K562 (cell line): ENCODE measurements at regions not wholly inside any gene's neighbourhood (a gene's known extent, or its start where the extent isn't known, plus 50 kb on each side); places are given as distances from the start of the nearest gene placed in this dataset.

Source experiments
- ATAC-seq: fragments of 200-7000 bp; cut with Tn5 transposase; 3 replicates; pipeline ENCODE4 v1.9.1; 2020; ENCODE audit warnings: moderate library complexity
- BruUV-seq: library from RNA; stranded (reverse); fragments of 400-500 nt; replicated peaks from 2 replicates; lab custom pipeline; 2021; lab: Mats Ljungman, UMichigan
- CTCF ChIA-PET: fragments of 300-600 bp; formaldehyde crosslinking; extraction: SDS; loops from one replicate; lab custom pipeline; 2021; ENCODE audit warnings: low intra/inter-chr PET ratio; lab: Yijun Ruan, JAX
- POLR2A ChIA-PET: fragments of 300-600, 350-650 bp; sonication (Branson Sonifier 250); formaldehyde crosslinking; extraction: SDS; loops from one replicate; lab custom pipeline; 2021; ENCODE audit warnings: antibody characterized with exemption, inconsistent platforms; lab: Yijun Ruan, JAX
- DNase-seq, 4 experiments: peaks; one replicate each; pipeline versions ENCODE4 v3.0.0 to v3.0.0-alpha.2; 2011 to 2018; ENCODE audit warnings: low spot score in 3 of 4, mixed read lengths in 3 of 4; ENCODE audit errors: extremely low read depth in 1 of 4
- FAIRE-seq: peaks from 2 replicates; lab custom pipeline; 2011; peaks lifted over from hg19 to GRCh38; lab: Jason Lieb, UNC
- H2AFZ ChIP-seq: 2 replicates; pipeline ENCODE4 v1.6.0; 2011; ENCODE audit warnings: low read depth, low read length, control low read depth, inconsistent platforms
- H3K27ac ChIP-seq: fragments of 200-600 bp; 3 replicates; pipeline ENCODE4 v1.8.0; 2011; ENCODE audit warnings: low read depth, mild to moderate bottlenecking, control low read depth, inconsistent platforms, low read length, moderate library complexity, mixed read lengths; ENCODE audit errors: extremely low read depth
- H3K27me3 ChIP-seq, 2 experiments: fragments of 300-600 bp in 1 of 2; 2 replicates in 1 of 2; 3 replicates in 1 of 2; pipeline versions ENCODE4 v1.6.0 to v1.8.0; 2011; ENCODE audit warnings: inconsistent platforms in 2 of 2, low read length in 2 of 2, mild to moderate bottlenecking in 1 of 2, mixed read lengths in 1 of 2, moderate library complexity in 1 of 2; ENCODE audit not compliant: control insufficient read depth in 2 of 2, insufficient read depth in 2 of 2
- H3K36me3 ChIP-seq: fragments of 300-600 bp; 3 replicates; pipeline ENCODE4 v1.8.0; 2011; ENCODE audit warnings: mild to moderate bottlenecking, low read length, inconsistent platforms; ENCODE audit not compliant: control insufficient read depth, insufficient read depth
- H3K4me1 ChIP-seq, 2 experiments: fragments of 200-600 bp in 1 of 2; replicated peaks in 1 of 2; 2 replicates in 1 of 2; 3 replicates in 1 of 2; pipeline versions ENCODE4 v1.5.1 to v1.8.0; 2011; ENCODE audit warnings: inconsistent platforms in 2 of 2, low read length in 2 of 2, mild to moderate bottlenecking in 1 of 2, mixed read lengths in 1 of 2, moderate library complexity in 1 of 2; ENCODE audit not compliant: control insufficient read depth in 2 of 2, insufficient read depth in 2 of 2
- H3K4me2 ChIP-seq: 2 replicates; pipeline ENCODE4 v1.6.1; 2011; ENCODE audit warnings: low read length, control low read depth, inconsistent platforms, mixed read lengths; ENCODE audit not compliant: insufficient read depth
- H3K4me3 ChIP-seq: fragments of 200-600 bp; sonication (generic), shearing (Covaris generic); 2 replicates; pipeline ENCODE4 v1.5.1; 2016; ENCODE audit warnings: control low read depth, inconsistent platforms
- H3K79me2 ChIP-seq: fragments of 200-600 bp; 3 replicates; pipeline ENCODE4 v1.8.0; 2011; ENCODE audit warnings: low read length, inconsistent platforms; ENCODE audit not compliant: control insufficient read depth, insufficient read depth
- H3K9ac ChIP-seq, 2 experiments: 2 replicates each; pipeline versions ENCODE4 v1.6.0 to v1.6.1; 2011; ENCODE audit warnings: low read depth in 2 of 2, low read length in 2 of 2, control low read depth in 1 of 2, inconsistent platforms in 1 of 2, mild to moderate bottlenecking in 1 of 2, mixed read lengths in 1 of 2; ENCODE audit not compliant: insufficient read depth in 1 of 2
- H3K9me1 ChIP-seq: one replicate; pipeline ENCODE4 v1.6.0; 2011; ENCODE audit warnings: inconsistent platforms, mild to moderate bottlenecking, low read length, moderate library complexity; ENCODE audit not compliant: control insufficient read depth, insufficient read depth
- H3K9me3 ChIP-seq: replicated peaks from 2 replicates; pipeline ENCODE4 v1.5.1; 2011; ENCODE audit warnings: low read depth, low read length, inconsistent platforms; ENCODE audit not compliant: control insufficient read depth, insufficient read depth
- H4K20me1 ChIP-seq: replicated peaks from 2 replicates; pipeline ENCODE4 v1.6.1; 2011; ENCODE audit warnings: low read length, inconsistent platforms, mixed read lengths; ENCODE audit not compliant: control insufficient read depth, insufficient read depth
- CBX2 ChIP-seq: fragments of 200-600 bp; sonication (generic); IDR thresholded peaks from one replicate; pipeline ENCODE4 v1.6.1; 2012; ENCODE audit warnings: mild to moderate bottlenecking, low read length, inconsistent platforms; ENCODE audit not compliant: insufficient read depth, poor library complexity, severe bottlenecking
- EGR1 ChIP-seq: fragments of 450-650 bp; conservative IDR thresholded peaks from 2 replicates; pipeline ENCODE4 v1.6.1; 2017; ENCODE audit warnings: mild to moderate bottlenecking
- ETS2 ChIP-seq: IDR thresholded peaks from 2 replicates; pipeline ENCODE4 v1.6.1; 2016; ENCODE audit warnings: borderline replicate concordance, missing genetic modification characterization, mild to moderate bottlenecking, moderate library complexity, missing compliant biosample characterization; ENCODE audit not compliant: poor library complexity, severe bottlenecking
- FOXJ3 ChIP-seq: sonication (generic); formaldehyde crosslinking; IDR thresholded peaks from 2 replicates; pipeline ENCODE4 v1.4.0; 2020; ENCODE audit warnings: mild to moderate bottlenecking, missing genetic modification reagents
- JUN ChIP-seq, 2 experiments: sonication (generic) in 1 of 2; formaldehyde crosslinking in 1 of 2; IDR thresholded peaks; 2 replicates each; pipeline versions ENCODE4 v1.6.1 to v1.8.0; 2012 to 2022; ENCODE audit warnings: borderline replicate concordance in 2 of 2, mild to moderate bottlenecking in 2 of 2, improper control_type of control experiment in 1 of 2, low read depth in 1 of 2, low read length in 1 of 2, missing genetic modification reagents in 1 of 2
- NR1H2 ChIP-seq: sonication (generic); formaldehyde crosslinking; IDR thresholded peaks from 2 replicates; pipeline ENCODE4 v1.4.0; 2020; ENCODE audit warnings: mild to moderate bottlenecking, missing genetic modification reagents
- RFX5 ChIP-seq: IDR thresholded peaks from 2 replicates; pipeline ENCODE4 v1.6.1; 2011; ENCODE audit warnings: low read depth, mild to moderate bottlenecking, improper control_type of control experiment, low read length
- THRB ChIP-seq: fragments of 450-650 bp; formaldehyde crosslinking; conservative IDR thresholded peaks from 2 replicates; pipeline ENCODE4 v1.4.0; 2022; ENCODE audit warnings: mild to moderate bottlenecking, missing genetic modification characterization
- ZBED1 ChIP-seq: IDR thresholded peaks from 2 replicates; pipeline ENCODE4 v1.6.1; 2014
- ZBTB1 ChIP-seq: sonication (generic); formaldehyde crosslinking; IDR thresholded peaks from 2 replicates; pipeline ENCODE4 v1.8.1; 2023; ENCODE audit warnings: missing genetic modification reagents, low read depth, mild to moderate bottlenecking, borderline replicate concordance
- ZFP36 ChIP-seq: fragments of 150-350 bp; IDR thresholded peaks from 2 replicates; pipeline ENCODE4 v1.6.1; 2018; ENCODE audit warnings: low read length, low read depth; ENCODE audit not compliant: partially characterized antibody
- ZMIZ1 ChIP-seq, 2 experiments: fragments of 150-350 bp in 1 of 2; IDR thresholded peaks; 2 replicates each; pipeline ENCODE4 v1.6.1; 2012 to 2016; ENCODE audit warnings: low read depth in 2 of 2, low read length in 2 of 2, mild to moderate bottlenecking in 1 of 2, moderate library complexity in 1 of 2
- ZNF436 ChIP-seq: fragments of 250-450, 450-650 bp; sonication (Bioruptor Pico); formaldehyde crosslinking; IDR thresholded peaks from 2 replicates; pipeline ENCODE4 v1.7.0; 2020; ENCODE audit warnings: mild to moderate bottlenecking
- ZNF695 ChIP-seq: fragments of 450-650 bp; formaldehyde crosslinking; IDR thresholded peaks from 2 replicates; pipeline ENCODE4 v1.4.0; 2020; ENCODE audit warnings: mild to moderate bottlenecking, moderate library complexity
- whole genome bisulfite sequencing: fragments of 100-300 bp; shearing (Covaris generic); methylation state at CpG from one replicate; pipeline ENCODE4 v1.1.6; 2016; ENCODE audit warnings: low coverage, mixed read lengths; ENCODE audit not compliant: insufficient coverage; ENCODE audit errors: missing lambda C conversion rate; 5-methylcytosine and 5-hydroxymethylcytosine counted together
- in situ Hi-C: fragments of 300-500 bp; cut with MboI; formaldehyde crosslinking; loops from 4 replicates; pipeline ENCODE4 v1.15.0; 2018; ENCODE audit warnings: inconsistent platforms, mixed read lengths
- intact Hi-C: fragments of 100-400 bp; cut with micrococcal nuclease; formaldehyde crosslinking; loops from 2 replicates; pipeline ENCODE4 v1.14.2; 2022
- TF ChIP-seq, protein P1 (sequence below): fragments of 250-450 bp; sonication (Bioruptor Pico); IDR thresholded peaks from 2 replicates; pipeline ENCODE4 v1.5.0; 2021

DNA sequence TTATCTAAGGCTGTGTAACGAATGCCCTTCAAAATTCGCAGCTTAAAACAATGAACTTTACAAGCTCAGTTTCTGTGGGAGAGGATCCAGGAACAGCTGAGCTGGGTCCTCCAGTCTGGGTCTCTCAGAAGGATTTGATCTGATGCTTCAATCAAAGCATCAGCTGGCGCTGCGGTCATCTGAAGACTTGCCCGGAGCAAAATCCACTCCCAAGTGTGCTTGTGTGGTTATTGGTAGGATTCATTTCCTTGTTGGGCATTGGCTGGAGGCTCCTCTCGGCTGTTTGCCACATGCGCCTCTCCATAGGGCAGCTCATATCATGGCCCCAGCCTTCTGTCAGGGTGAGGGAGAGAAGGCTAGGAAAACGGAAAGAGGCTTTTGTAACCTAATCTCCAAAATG, 269.3 kb upstream of the CHD6 start (continued):
- TF ChIP-seq ZMIZ1 (IDR thresholded peaks at IDR 0.05; ENCODE audit: low read depth in 2 of 2, low read length in 2 of 2) (no peak), ZNF695 (CRISPR knock-in tag) (no peak), EGR1 (no peak), ZNF436 (CRISPR knock-in tag) (no peak)

- ATAC-seq (no peak), FAIRE-seq (no peak), DNase-seq (no peak)
- H3K4me2 ChIP-seq: no peak overlapping the region
- no peaks in the 10 kb centered on the region for H3K9me3 ChIP-seq
- H3K79me2 ChIP-seq: no peaks in the 10 kb centered on the region
- H2AFZ ChIP-seq: no peak overlapping the region
- H3K27ac ChIP-seq: no peak overlapping the region
- H3K4me3 ChIP-seq: no peak overlapping the region
- H3K9ac ChIP-seq: no peak overlapping the region
- 0% methylated on average over 1 of the region's 1 CpG for WGBS
- H3K36me3 ChIP-seq: no peaks in the 10 kb centered on the region
- H3K9me1 ChIP-seq: no peaks in the 10 kb centered on the region
- intact Hi-C loops (no loop called here), in situ Hi-C loops (no loop called here)
- ChIA-PET POLR2A (interaction anchor here (0.8 kb wide), 1 partner anchor 21 kb away, joined by 3 read pairs; no protein-coding TSS in a partner anchor), CTCF (no interaction called here)
- H3K4me1 ChIP-seq: no peaks in the 10 kb centered on the region
- BruUV-seq: no TSS peak
- 0 out of 5 replicates have a peak, but pooled peaks cover 0 to 2% of the 10 kb centered on the region in 2 experiments for H3K27me3 ChIP-seq
- H4K20me1 ChIP-seq: no peaks in the 10 kb centered on the region
- no peak for TF ChIP-seq RFX5
- no peak for TF ChIP-seq ZBED1
- no peak for TF ChIP-seq ETS2 (tag)
- TF ChIP-seq ZBTB1 (CRISPR knock-in tag): no peak
- no peak for TF ChIP-seq NR1H2
- no peak for TF ChIP-seq ZFP36
- TF ChIP-seq THRB (CRISPR knock-in tag): no peak
- TF ChIP-seq JUN (IDR thresholded peaks at IDR 0.05; ENCODE audit: borderline replicate concordance, low read depth, low read length): no peak
- no peak for TF ChIP-seq JUN (CRISPR knock-in tag; IDR thresholded peaks at IDR 0.05; ENCODE audit: borderline replicate concordance)
- TF ChIP-seq FOXJ3 (CRISPR knock-in tag): no peak
- TF ChIP-seq, protein P1, sequence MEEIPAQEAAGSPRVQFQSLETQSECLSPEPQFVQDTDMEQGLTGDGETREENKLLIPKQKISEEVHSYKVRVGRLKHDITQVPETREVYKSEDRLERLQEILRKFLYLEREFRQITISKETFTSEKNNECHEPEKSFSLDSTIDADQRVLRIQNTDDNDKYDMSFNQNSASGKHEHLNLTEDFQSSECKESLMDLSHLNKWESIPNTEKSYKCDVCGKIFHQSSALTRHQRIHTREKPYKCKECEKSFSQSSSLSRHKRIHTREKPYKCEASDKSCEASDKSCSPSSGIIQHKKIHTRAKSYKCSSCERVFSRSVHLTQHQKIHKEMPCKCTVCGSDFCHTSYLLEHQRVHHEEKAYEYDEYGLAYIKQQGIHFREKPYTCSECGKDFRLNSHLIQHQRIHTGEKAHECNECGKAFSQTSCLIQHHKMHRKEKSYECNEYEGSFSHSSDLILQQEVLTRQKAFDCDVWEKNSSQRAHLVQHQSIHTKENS (CRISPR knock-in tag): no peak
- no peak for TF ChIP-seq CBX2
Measured at GRCh38 chr20:41881466-41882046, 263.4 kb upstream of the CHD6 start.
